MCF 10A (cell line): ENCODE measurements at regions not wholly inside any gene's neighbourhood (a gene's known extent, or its start where the extent isn't known, plus 50 kb on each side); places are given as distances from the start of the nearest gene placed in this dataset.

Experiments
- BruUV-seq: library from RNA; stranded (reverse); fragments of 400-500 nt; replicated peaks from 2 replicates; lab custom pipeline; 2021; lab: Mats Ljungman, UMichigan
- CTCF ChIA-PET: fragments of 300-600 bp; sonication (Branson Sonifier 250); formaldehyde crosslinking; extraction: SDS; loops from one replicate; lab custom pipeline; 2021; ENCODE audit warnings: antibody characterized with exemption, inconsistent platforms; lab: Yijun Ruan, JAX
- POLR2A ChIA-PET: fragments of 300-600, 350-650 bp; sonication (Branson Sonifier 250); formaldehyde crosslinking; extraction: SDS; loops from one replicate; lab custom pipeline; 2020; ENCODE audit warnings: antibody characterized with exemption, inconsistent platforms; lab: Yijun Ruan, JAX
- DNase-seq: peaks from one replicate; pipeline ENCODE4 v3.0.0-alpha.2; 2018; ENCODE audit not compliant: unreplicated experiment
- H3K27ac Mint-ChIP-seq: one replicate; pipeline ENCODE4 v1.8.0; 2022; ENCODE audit warnings: mild to moderate bottlenecking, low read depth, mixed read lengths; ENCODE audit not compliant: unreplicated experiment
- H3K27me3 Mint-ChIP-seq: one replicate; pipeline ENCODE4 v1.8.0; 2022; ENCODE audit warnings: mixed read lengths; ENCODE audit not compliant: insufficient read depth, unreplicated experiment
- H3K36me3 Mint-ChIP-seq: one replicate; pipeline ENCODE4 v1.8.0; 2022; ENCODE audit warnings: mild to moderate bottlenecking, moderate library complexity, mixed read lengths; ENCODE audit not compliant: insufficient read depth, unreplicated experiment
- H3K4me1 Mint-ChIP-seq: one replicate; pipeline ENCODE4 v1.8.0; 2022; ENCODE audit warnings: mixed read lengths; ENCODE audit not compliant: insufficient read depth, unreplicated experiment
- H3K4me3 Mint-ChIP-seq: one replicate; pipeline ENCODE4 v1.8.0; 2022; ENCODE audit warnings: mild to moderate bottlenecking, moderate library complexity, mixed read lengths; ENCODE audit not compliant: unreplicated experiment
- H3K9me3 Mint-ChIP-seq: one replicate; pipeline ENCODE4 v1.8.0; 2022; ENCODE audit warnings: mixed read lengths; ENCODE audit not compliant: unreplicated experiment
- CTCF ChIP-seq: fragments of 200-600 bp; IDR thresholded peaks from one replicate; pipeline ENCODE4 v1.8.0; 2022; ENCODE audit warnings: antibody characterized with exemption, mild to moderate bottlenecking; ENCODE audit not compliant: unreplicated experiment
- intact Hi-C: fragments of 100-400 bp; cut with micrococcal nuclease; formaldehyde crosslinking; loops from 2 replicates; pipeline ENCODE4 v1.14.1; 2022

- POLR2A ChIA-PET = interaction anchor here (3.1 kb wide), 1 partner anchor 24 kb away, joined by 113 read pairs; a partner anchor contains a TSS
- CTCF ChIA-PET = interaction anchor here (1.1 kb wide), 1 partner anchor 25 kb away, joined by 4 read pairs; a partner anchor contains a TSS
- no peak for TF ChIP-seq CTCF
- Mint-ChIP-seq H3K4me3 (no peak overlapping the region), H3K4me1 (peaks cover 8% of the 10 kb centered on the region), H3K27me3 (no peaks in the 10 kb centered on the region), H3K36me3 (peaks cover 10% of the 10 kb centered on the region), H3K27ac (no peak overlapping the region), H3K9me3 (no peaks in the 10 kb centered on the region)
- DNase-seq = no peak
- BruUV-seq = no TSS peak
- intact Hi-C loops = no loop called here
Measured at GRCh38 chr6:26149240-26149639, 62.0 kb downstream of the HFE start.

- H3K4me3 Mint-ChIP-seq = peak overlapping the region; percentile 48
Measured at GRCh38 chr6:26152226-26153101, 65.2 kb downstream of the HFE start.

GRCh38 chr6:26155061-26155930 lies 68.1 kb downstream of the HFE start:
- intact Hi-C loops = loop anchor here (5.0 kb wide), 1 partner anchor 98 kb away; a partner anchor contains a TSS
- peak; percentile 52 for DNase-seq
- ChIA-PET POLR2A (interaction anchor here (0.6 to 10.4 kb wide), 53 partner anchors 8 to 1739 kb away, joined by 3 to 1660 read pairs (median 24); partner anchors contain the start of gene HMGN4), CTCF (interaction anchor here (1.7 kb wide), 1 partner anchor 90 kb away, joined by 5 read pairs; no protein-coding TSS in a partner anchor)
- Mint-ChIP-seq H3K4me3 (peak overlapping the region; percentile 82), H3K9me3 (no peaks in the 10 kb centered on the region), H3K27me3 (no peaks in the 10 kb centered on the region), H3K4me1 (peaks cover 23% of the 10 kb centered on the region), H3K27ac (peak overlapping the region; percentile 64), H3K36me3 (peaks cover 40% of the 10 kb centered on the region)
- BruUV-seq = no TSS peak
- TF ChIP-seq CTCF = no peak

More at GRCh38 chr6:26152226-26153101, 65.2 kb downstream of the HFE start:
- no peak for TF ChIP-seq CTCF
- Mint-ChIP-seq H3K27me3 (no peaks in the 10 kb centered on the region), H3K36me3 (peaks cover 28% of the 10 kb centered on the region), H3K27ac (peak overlapping the region; percentile 16), H3K9me3 (no peaks in the 10 kb centered on the region), H3K4me1 (peaks cover 17% of the 10 kb centered on the region)
- DNase-seq = peak; percentile 57
- BruUV-seq = no TSS peak
- ChIA-PET POLR2A (interaction anchor here (0.6 to 3.1 kb wide), 23 partner anchors 10 to 1740 kb away, joined by 3 to 113 read pairs (median 7); a partner anchor contains a TSS), CTCF (interaction anchor here (0.6 kb wide), 1 partner anchor 1117 kb away, joined by 3 read pairs; no protein-coding TSS in a partner anchor)
- intact Hi-C loops = no loop called here
